Ovary (tissue), 7 donors: ENCODE measurements at regions not wholly inside any gene's neighbourhood (a gene's known extent, or its start where the extent isn't known, plus 50 kb on each side); places are given as distances from the start of the nearest gene placed in this dataset.

Source experiments
- DNase-seq, 5 donors: peaks; one replicate each; pipeline ENCODE4 v3.0.0-alpha.2; 2019 to 2020
- H3K27ac ChIP-seq, 2 donors: fragments of 200-600 bp; one replicate each; pipeline versions ENCODE4 v1.5.1 to v1.8.0; 2019 to 2022
- H3K27me3 ChIP-seq: fragments of 200-600 bp; one replicate; pipeline ENCODE4 v1.8.0; 2022
- H3K36me3 ChIP-seq: fragments of 200-600 bp; sonication (generic); one replicate; pipeline ENCODE4 v1.5.1; 2019
- H3K4me1 ChIP-seq: one replicate; pipeline ENCODE4 v1.8.1; 2013; ENCODE audit warnings: mild to moderate bottlenecking, moderate library complexity; ENCODE audit not compliant: insufficient read depth
- H3K4me3 ChIP-seq: fragments of 200-600 bp; sonication (generic); one replicate; pipeline ENCODE4 v1.5.1; 2017
- H3K9me3 ChIP-seq, 2 donors: fragments of 200-600 bp in 1 of 2; sonication (generic) in 1 of 2; one replicate each; pipeline versions ENCODE4 v1.5.1 to v1.8.1; 2013 to 2019; ENCODE audit warnings: mild to moderate bottlenecking in 1 of 2, moderate library complexity in 1 of 2
- EP300 ChIP-seq: sonication (generic); formaldehyde crosslinking; IDR thresholded peaks from one replicate; pipeline ENCODE4 v1.6.1; 2017; ENCODE audit warnings: antibody characterized with exemption
- POLR2A ChIP-seq: fragments of 450-650 bp; IDR thresholded peaks from one replicate; pipeline ENCODE4 v1.6.1; 2017; ENCODE audit warnings: antibody characterized with exemption, mild to moderate bottlenecking, moderate library complexity
- WGBS, 3 donors: extraction: QIAGEN DNeasy Blood & Tissue Kit in 1 of 3; methylation state at CpG; one replicate each; pipeline versions ENCODE4 v1.1.5 to v1.1.7; 2013 to 2017; 5-methylcytosine and 5-hydroxymethylcytosine counted together
- intact Hi-C, 4 donors: fragments of 100-400 bp; cut with DNase I; formaldehyde crosslinking; loops; one replicate each; pipeline versions ENCODE4 v1.11.0 to v1.15.1; 2022 to 2023
- TF ChIP-seq, protein P1 (sequence below), 3 donors: fragments of 450-650 bp in 2 of 3; fragments of 200-600 bp in 1 of 3; IDR thresholded peaks; one replicate each; pipeline versions ENCODE4 v1.5.1 to v1.8.0; 2016 to 2022; ENCODE audit warnings: antibody characterized with exemption in 3 of 3, mild to moderate bottlenecking in 1 of 3
- donor health status: DM: no; HTN: no; CAD: no; lungs with moderate emphysema.
- donor health status: DM: no; HTN: no; CAD: no.
- donor health status: Bipolar disorder and iron deficiency.
- donor health status: DM: no; HTN: no; CAD: no.
- donor health status: DM: yes; HTN: yes; CAD: no.

DNA sequence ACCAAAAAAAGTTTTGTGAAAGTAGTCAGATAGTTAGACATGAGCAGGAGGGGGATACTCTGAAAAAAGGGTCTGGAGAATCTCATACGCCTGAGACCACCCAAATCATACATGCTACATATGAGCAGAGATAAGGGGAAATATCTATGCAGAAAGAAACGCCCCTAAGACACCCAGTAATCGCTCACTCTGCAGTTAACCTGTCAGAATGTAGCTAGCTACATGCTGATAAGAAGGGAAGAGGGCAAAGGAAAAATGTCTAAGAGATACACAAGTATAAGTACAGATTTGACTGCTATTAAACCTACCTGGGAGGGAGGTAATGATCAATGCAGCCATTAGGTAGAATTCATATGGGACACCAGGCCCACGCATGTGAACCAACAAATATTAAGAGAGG lies 1159.5 kb upstream of the PCDH10 start:
- no peak overlapping the region for H3K4me3 ChIP-seq
- no peaks in the 10 kb centered on the region for H3K27me3 ChIP-seq
- TF ChIP-seq, protein P1, sequence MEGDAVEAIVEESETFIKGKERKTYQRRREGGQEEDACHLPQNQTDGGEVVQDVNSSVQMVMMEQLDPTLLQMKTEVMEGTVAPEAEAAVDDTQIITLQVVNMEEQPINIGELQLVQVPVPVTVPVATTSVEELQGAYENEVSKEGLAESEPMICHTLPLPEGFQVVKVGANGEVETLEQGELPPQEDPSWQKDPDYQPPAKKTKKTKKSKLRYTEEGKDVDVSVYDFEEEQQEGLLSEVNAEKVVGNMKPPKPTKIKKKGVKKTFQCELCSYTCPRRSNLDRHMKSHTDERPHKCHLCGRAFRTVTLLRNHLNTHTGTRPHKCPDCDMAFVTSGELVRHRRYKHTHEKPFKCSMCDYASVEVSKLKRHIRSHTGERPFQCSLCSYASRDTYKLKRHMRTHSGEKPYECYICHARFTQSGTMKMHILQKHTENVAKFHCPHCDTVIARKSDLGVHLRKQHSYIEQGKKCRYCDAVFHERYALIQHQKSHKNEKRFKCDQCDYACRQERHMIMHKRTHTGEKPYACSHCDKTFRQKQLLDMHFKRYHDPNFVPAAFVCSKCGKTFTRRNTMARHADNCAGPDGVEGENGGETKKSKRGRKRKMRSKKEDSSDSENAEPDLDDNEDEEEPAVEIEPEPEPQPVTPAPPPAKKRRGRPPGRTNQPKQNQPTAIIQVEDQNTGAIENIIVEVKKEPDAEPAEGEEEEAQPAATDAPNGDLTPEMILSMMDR (IDR thresholded peaks at IDR 0.05): no peak
- TF ChIP-seq EP300: no peak
- no peak for TF ChIP-seq POLR2A
- no peak for DNase-seq
- intact Hi-C loops: no loop called here
- no peaks in the 10 kb centered on the region for H3K9me3 ChIP-seq
- H3K4me1 ChIP-seq: no peaks in the 10 kb centered on the region
- no peak overlapping the region for H3K27ac ChIP-seq
- 41 to 44% (median 42%) methylated on average over 4 of the region's 4 CpGs for WGBS, 3 donors
- no peaks in the 10 kb centered on the region for H3K36me3 ChIP-seq

DNA sequence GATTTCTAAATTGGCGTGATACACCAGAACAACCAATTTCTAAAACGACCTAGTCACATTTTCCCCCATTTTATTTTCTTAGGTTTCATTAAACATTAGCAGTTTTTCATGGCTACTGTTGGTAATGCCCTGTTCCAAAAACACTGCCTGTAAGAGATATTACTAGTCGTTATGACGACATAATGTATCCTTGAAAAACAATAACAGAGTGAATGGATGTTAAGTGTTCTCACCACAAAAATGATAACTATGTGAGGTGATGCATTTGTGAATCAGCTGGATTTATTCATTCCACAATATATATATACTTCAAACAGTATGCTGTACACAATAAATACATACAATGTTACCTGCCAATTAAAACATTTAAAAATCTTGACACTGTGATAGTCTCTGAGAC lies 1147.6 kb upstream of the PCDH10 start:
- Histone ChIP-seq H3K4me3 (no peak overlapping the region), H3K36me3 (no peaks in the 10 kb centered on the region), H3K4me1 (no peaks in the 10 kb centered on the region), H3K27ac (no peak overlapping the region), H3K9me3 (no peaks in the 10 kb centered on the region), H3K27me3 (no peaks in the 10 kb centered on the region)
- TF ChIP-seq, protein P1 (IDR thresholded peaks at IDR 0.05): no peak
- no peak for TF ChIP-seq EP300
- no peak for TF ChIP-seq POLR2A
- 25 to 48% (median 32%) methylated on average over 4 of the region's 4 CpGs for WGBS, 3 donors
- no peak for DNase-seq
- intact Hi-C loops: no loop called here

DNA sequence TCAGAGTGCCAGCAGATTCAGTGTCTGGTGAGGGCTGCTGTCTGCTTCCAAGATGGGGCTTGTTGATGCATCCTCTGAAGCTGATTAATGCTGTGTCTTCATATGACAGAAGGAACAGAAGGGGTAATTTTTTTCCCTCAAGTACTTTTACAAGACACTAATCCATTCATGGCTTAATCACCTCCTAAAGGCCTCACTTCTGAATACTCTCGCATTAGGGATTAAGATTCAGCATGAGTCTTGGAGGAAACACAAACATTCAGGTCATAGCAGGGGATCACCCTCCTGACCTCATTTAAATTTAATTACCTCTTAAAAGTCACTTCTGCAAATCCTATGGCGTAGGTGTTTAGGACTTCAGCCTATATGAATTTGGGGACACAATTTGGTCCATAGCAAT lies 1145.5 kb upstream of the PCDH10 start:
- intact Hi-C loops: no loop called here
- no peak overlapping the region for H3K4me3 ChIP-seq
- H3K4me1 ChIP-seq: no peaks in the 10 kb centered on the region
- no peaks in the 10 kb centered on the region for H3K9me3 ChIP-seq
- TF ChIP-seq EP300 (no peak), POLR2A (no peak)
- TF ChIP-seq, protein P1 (IDR thresholded peaks at IDR 0.05): no peak
- 87 to 88% (median 87%) methylated on average over 2 of the region's 2 CpGs for WGBS, 3 donors
- no peaks in the 10 kb centered on the region for H3K27me3 ChIP-seq
- DNase-seq: no peak
- no peak overlapping the region for H3K27ac ChIP-seq
- no peaks in the 10 kb centered on the region for H3K36me3 ChIP-seq

DNA sequence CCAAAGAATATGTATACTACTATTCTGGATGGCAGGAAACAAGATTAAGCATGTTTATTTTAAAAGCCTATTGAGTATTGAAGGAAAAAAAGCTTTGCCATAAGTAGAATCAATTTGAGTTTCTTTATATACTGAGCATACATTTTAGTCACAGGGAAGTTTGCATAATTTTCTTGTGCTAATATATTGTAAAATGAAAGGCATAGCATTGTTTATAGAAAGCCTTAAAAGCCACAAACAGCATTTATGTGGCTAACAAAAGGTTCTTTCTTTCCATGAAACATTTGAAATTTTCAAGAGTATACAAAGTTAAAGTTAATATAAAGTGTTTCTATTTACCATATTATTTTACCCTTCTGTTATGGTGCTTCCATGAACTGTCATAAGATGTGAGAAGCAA lies 1133.8 kb upstream of the PCDH10 start:
- no peak for TF ChIP-seq POLR2A

DNA sequence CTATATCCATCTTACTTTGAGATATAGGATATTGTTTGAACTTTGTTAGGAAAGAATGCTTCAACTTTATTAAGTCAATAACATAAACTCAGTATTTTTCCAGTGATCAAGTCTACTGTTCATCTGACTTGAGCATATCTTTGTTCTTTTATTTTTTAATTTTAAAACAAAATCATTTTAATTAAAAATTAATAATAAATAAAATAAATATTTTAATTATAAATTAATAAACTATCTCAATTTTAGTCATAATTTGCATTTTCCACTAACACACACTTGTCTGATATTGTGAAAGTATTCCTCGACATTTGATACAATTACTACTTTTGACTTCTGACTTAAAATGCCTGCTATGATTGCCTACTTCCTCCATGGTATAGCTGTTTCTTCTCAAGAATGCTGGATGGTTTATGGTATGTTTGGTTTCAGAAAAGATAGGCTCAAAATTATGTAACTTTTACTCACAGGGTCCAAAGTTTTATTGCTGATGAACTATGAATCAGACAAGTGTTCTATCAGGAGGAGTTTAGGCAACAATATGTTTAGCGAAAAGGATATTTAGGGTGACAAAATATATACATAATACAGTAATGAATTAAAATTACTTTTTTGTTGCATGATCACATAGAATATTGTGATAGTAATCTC lies 1132.3 kb upstream of the PCDH10 start:
- Histone ChIP-seq H3K4me3 (no peak overlapping the region), H3K36me3 (no peaks in the 10 kb centered on the region), H3K27me3 (no peaks in the 10 kb centered on the region), H3K9me3 (no peaks in the 10 kb centered on the region), H3K27ac (no peak overlapping the region), H3K4me1 (no peaks in the 10 kb centered on the region)
- TF ChIP-seq, protein P1 (IDR thresholded peaks at IDR 0.05): no peak
- TF ChIP-seq EP300: no peak
- no peak for TF ChIP-seq POLR2A
- 89 to 95% (median 93%) methylated on average over 2 of the region's 2 CpGs for WGBS, 3 donors
- intact Hi-C loops: no loop called here
- no peak for DNase-seq

More for the DNA sequence above, 1133.8 kb upstream of the PCDH10 start:
- H3K36me3 ChIP-seq: no peaks in the 10 kb centered on the region
- no peaks in the 10 kb centered on the region for H3K9me3 ChIP-seq
- H3K27ac ChIP-seq: no peak overlapping the region
- intact Hi-C loops: no loop called here
- H3K27me3 ChIP-seq: no peaks in the 10 kb centered on the region
- no peak for DNase-seq
- H3K4me1 ChIP-seq: no peaks in the 10 kb centered on the region
- H3K4me3 ChIP-seq: no peak overlapping the region
